A673 (cell line): ENCODE measurements at regions not wholly inside any gene's neighbourhood (a gene's known extent, or its start where the extent isn't known, plus 50 kb on each side); places are given as distances from the start of the nearest gene placed in this dataset.

Source experiments
- BruUV-seq: library from RNA; stranded (reverse); fragments of 400-500 nt; replicated peaks from 2 replicates; lab custom pipeline; 2021; lab: Mats Ljungman, UMichigan
- CTCF ChIA-PET: fragments of 300-600 bp; sonication (Branson Sonifier 250); formaldehyde crosslinking; loops from one replicate; lab custom pipeline; 2022; ENCODE audit warnings: antibody characterized with exemption; lab: Charles Lee
- POLR2A ChIA-PET: fragments of 300-600 bp; sonication (Branson Sonifier 250); formaldehyde crosslinking; loops from one replicate; lab custom pipeline; 2022; ENCODE audit warnings: antibody characterized with exemption; ENCODE audit not compliant: low non-redundant PET; lab: Charles Lee
- DNase-seq: peaks from one replicate; pipeline ENCODE4 v3.0.0-alpha.2; 2015; ENCODE audit warnings: low spot score
- H3K27ac ChIP-seq: fragments of 200-600 bp; sonication (generic); 2 replicates; pipeline ENCODE4 v1.5.1; 2016; ENCODE audit warnings: mixed run types, low read depth, mild to moderate bottlenecking, mixed read lengths, antibody characterized with exemption, low read length; ENCODE audit not compliant: poor library complexity, severe bottlenecking
- H3K27me3 ChIP-seq: fragments of 200-600 bp; sonication (generic); replicated peaks from 2 replicates; pipeline ENCODE4 v1.6.1; 2017; ENCODE audit warnings: mixed run types, low read depth, mild to moderate bottlenecking, mixed read lengths, antibody characterized with exemption, low read length; ENCODE audit not compliant: insufficient read depth, poor library complexity
- H3K36me3 ChIP-seq: fragments of 200-600 bp; sonication (generic); 2 replicates; pipeline ENCODE4 v1.6.1; 2016; ENCODE audit warnings: mixed run types, mild to moderate bottlenecking, mixed read lengths, antibody characterized with exemption, low read length; ENCODE audit not compliant: insufficient read depth, poor library complexity, severe bottlenecking
- H3K4me1 ChIP-seq: fragments of 200-600 bp; sonication (generic); 2 replicates; pipeline ENCODE4 v1.6.1; 2017; ENCODE audit warnings: mixed run types, mild to moderate bottlenecking, mixed read lengths, antibody characterized with exemption, low read length; ENCODE audit not compliant: insufficient read depth, poor library complexity, severe bottlenecking
- H3K4me3 ChIP-seq: fragments of 200-600 bp; sonication (generic); 2 replicates; pipeline ENCODE4 v1.5.1; 2016; ENCODE audit warnings: low read depth, mixed run types, mild to moderate bottlenecking, mixed read lengths, low read length; ENCODE audit not compliant: poor library complexity, severe bottlenecking
- H3K9me3 ChIP-seq: fragments of 200-600 bp; sonication (generic); 2 replicates; pipeline ENCODE4 v1.6.1; 2016; ENCODE audit warnings: mixed run types, low read depth, mild to moderate bottlenecking, mixed read lengths, antibody characterized with exemption, low read length; ENCODE audit not compliant: poor library complexity, severe bottlenecking
- CTCF ChIP-seq: fragments of 300-800, 200-600 bp; sonication (generic); conservative IDR thresholded peaks from 2 replicates; pipeline ENCODE4 v1.5.1; 2017; ENCODE audit warnings: low read depth, mild to moderate bottlenecking, antibody characterized with exemption, low read length, moderate library complexity, mixed read lengths
- EZH2 ChIP-seq: fragments of 200-600 bp; sonication (generic); IDR thresholded peaks from 2 replicates; pipeline ENCODE4 v1.6.1; 2017; ENCODE audit warnings: borderline replicate concordance, low read depth, mild to moderate bottlenecking, mixed read lengths, antibody characterized with exemption, low read length; ENCODE audit not compliant: poor library complexity, severe bottlenecking
- intact Hi-C: fragments of 100-400 bp; cut with micrococcal nuclease; formaldehyde crosslinking; loops from one replicate; pipeline ENCODE4 v1.10.0; 2022; ENCODE audit not compliant: unreplicated experiment

DNA sequence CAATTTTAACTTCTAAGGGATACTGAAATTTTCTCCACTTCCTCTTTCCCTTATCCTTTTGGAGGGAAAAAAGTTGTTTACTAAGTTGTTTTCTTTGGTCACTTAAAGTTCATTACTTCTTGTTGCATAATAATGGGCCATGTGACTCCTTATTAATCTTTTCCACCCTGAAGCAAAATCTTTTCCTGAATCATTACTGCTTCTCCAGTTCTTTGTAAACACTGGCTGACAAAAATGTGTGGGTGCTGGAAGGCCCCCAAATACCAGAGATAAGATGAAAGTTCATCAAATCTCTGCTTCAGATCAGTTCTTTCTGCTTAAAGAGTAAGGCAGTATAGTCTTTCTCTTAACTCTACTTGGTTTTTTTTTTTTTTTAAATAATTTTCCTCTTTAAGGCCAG is 108.9 kb upstream of the NHS start:
- Histone ChIP-seq H3K4me3 (no peak overlapping the region), H3K9me3 (no peaks in the 10 kb centered on the region), H3K27me3 (no peaks in the 10 kb centered on the region), H3K36me3 (no peaks in the 10 kb centered on the region), H3K27ac (no peak overlapping the region), H3K4me1 (no peaks in the 10 kb centered on the region)
- ChIA-PET CTCF (no interaction called here), POLR2A (no interaction called here)
- no peak for DNase-seq
- no peak for TF ChIP-seq EZH2
- no peak for TF ChIP-seq CTCF
- intact Hi-C loops: no loop called here
- no TSS peak for BruUV-seq

DNA sequence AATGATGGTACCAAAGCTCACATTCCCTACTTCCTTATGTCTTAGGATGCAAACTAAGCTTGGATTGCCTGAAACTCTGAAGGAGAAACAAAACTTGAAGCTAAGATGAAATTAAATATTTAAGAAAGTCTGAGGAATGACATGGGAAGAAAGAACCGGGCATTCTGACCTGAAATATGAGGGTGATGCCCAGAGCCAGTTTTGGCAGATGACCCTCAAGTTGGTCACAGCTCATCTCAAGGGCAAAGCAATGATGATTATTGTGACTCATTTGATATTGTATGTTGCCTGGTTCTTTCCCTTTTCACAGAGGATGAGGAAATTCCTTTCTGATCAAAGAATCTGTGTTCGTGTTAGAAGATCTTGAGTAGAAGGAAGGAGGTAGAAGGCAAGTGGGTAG is 96.0 kb upstream of the NHS start:
- POLR2A ChIA-PET: no interaction called here
- Histone ChIP-seq H3K36me3 (no peaks in the 10 kb centered on the region), H3K4me1 (no peaks in the 10 kb centered on the region), H3K27me3 (peaks cover 6% of the 10 kb centered on the region), H3K27ac (no peak overlapping the region), H3K4me3 (no peak overlapping the region), H3K9me3 (no peaks in the 10 kb centered on the region)
- TF ChIP-seq EZH2: no peak
- no peak for TF ChIP-seq CTCF
- CTCF ChIA-PET: no interaction called here
- intact Hi-C loops: no loop called here
- BruUV-seq: no TSS peak
- no peak for DNase-seq

DNA sequence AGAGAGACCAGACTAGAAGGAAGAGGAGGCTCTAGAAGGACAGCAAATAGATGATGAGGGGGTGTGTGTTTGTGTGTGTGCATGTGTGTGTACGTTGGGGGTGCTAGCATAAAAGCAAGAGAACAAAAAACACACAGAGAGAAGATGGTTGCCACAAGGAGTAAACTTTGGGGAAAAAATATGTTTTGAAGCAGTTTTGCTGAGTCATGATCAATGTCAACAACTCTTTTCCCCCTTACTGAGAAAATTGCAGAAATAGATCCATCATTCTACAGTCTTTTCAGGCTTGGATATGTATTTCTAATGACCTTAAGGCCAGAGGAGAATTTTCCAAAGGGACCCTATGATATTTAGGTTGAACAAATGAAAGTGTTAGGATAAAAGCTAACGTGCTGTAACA is 89.0 kb upstream of the NHS start:
- CTCF ChIA-PET: no interaction called here
- Histone ChIP-seq H3K4me3 (no peak overlapping the region), H3K4me1 (no peaks in the 10 kb centered on the region), H3K9me3 (no peaks in the 10 kb centered on the region), H3K27ac (no peak overlapping the region), H3K27me3 (no peaks in the 10 kb centered on the region), H3K36me3 (no peaks in the 10 kb centered on the region)
- intact Hi-C loops: no loop called here
- no TSS peak for BruUV-seq
- TF ChIP-seq EZH2 (no peak), CTCF (no peak)
- POLR2A ChIA-PET: no interaction called here
- no peak for DNase-seq
